GM23338 (cell line): ENCODE measurements at regions not wholly inside any gene's neighbourhood (a gene's known extent, or its start where the extent isn't known, plus 50 kb on each side); places are given as distances from the start of the nearest gene placed in this dataset.

ENCODE experiments used
- CREB1 ChIP-seq: fragments of 250-450 bp; sonication (Bioruptor Pico); IDR thresholded peaks from 2 replicates; pipeline ENCODE4 v1.5.0; 2020; ENCODE audit warnings: low read depth, mild to moderate bottlenecking, moderate library complexity
- CTCF ChIP-seq, 2 experiments: fragments of 200-600 bp in 1 of 2; sonication (generic) in 1 of 2; conservative IDR thresholded peaks; 2 replicates each; pipeline versions ENCODE4 v1.5.1 to v1.6.1; 2016 to 2017; ENCODE audit warnings: antibody characterized with exemption in 2 of 2, low read depth in 2 of 2, mild to moderate bottlenecking in 2 of 2, moderate library complexity in 1 of 2
- ETS1 ChIP-seq: IDR thresholded peaks from 2 replicates; pipeline ENCODE4 v1.6.1; 2016; ENCODE audit warnings: antibody characterized with exemption
- EZH2 ChIP-seq: fragments of 200-600 bp; sonication (generic); IDR thresholded peaks from one replicate; pipeline ENCODE4 v1.8.0; 2017; ENCODE audit warnings: antibody characterized with exemption, mild to moderate bottlenecking, low read depth; ENCODE audit not compliant: unreplicated experiment
- EZH2phosphoT487 ChIP-seq: fragments of 200-600 bp; sonication (generic); IDR thresholded peaks from one replicate; pipeline ENCODE4 v1.8.1; 2018; ENCODE audit warnings: antibody characterized with exemption; ENCODE audit not compliant: unreplicated experiment
- JUNB ChIP-seq: IDR thresholded peaks from one replicate; pipeline ENCODE4 v1.6.1; 2016; ENCODE audit warnings: antibody characterized with exemption; ENCODE audit not compliant: unreplicated experiment
- NANOG ChIP-seq: IDR thresholded peaks from 2 replicates; pipeline ENCODE4 v1.6.1; 2016; ENCODE audit warnings: antibody characterized with exemption, borderline replicate concordance
- POLR2AphosphoS5 ChIP-seq: IDR thresholded peaks from 2 replicates; pipeline ENCODE4 v1.6.1; 2016; ENCODE audit warnings: antibody characterized with exemption, low read depth
- REST ChIP-seq: IDR thresholded peaks from one replicate; pipeline ENCODE4 v1.6.1; 2018; ENCODE audit warnings: antibody characterized with exemption; ENCODE audit not compliant: unreplicated experiment
- STAT1 ChIP-seq: IDR thresholded peaks from one replicate; pipeline ENCODE4 v1.6.1; 2016; ENCODE audit warnings: antibody characterized with exemption; ENCODE audit not compliant: unreplicated experiment
- ZNF114 ChIP-seq: fragments of 250-450 bp; sonication (Bioruptor Pico); IDR thresholded peaks from 2 replicates; pipeline ENCODE4 v1.5.0; 2020; ENCODE audit warnings: mild to moderate bottlenecking, moderate library complexity
- ZNF331 ChIP-seq: fragments of 250-450 bp; sonication (Bioruptor Pico); IDR thresholded peaks from 2 replicates; pipeline ENCODE4 v1.5.0; 2020; ENCODE audit warnings: low read depth, mild to moderate bottlenecking, moderate library complexity

GRCh38 chr22:34877506-34877905 lies 188.5 kb upstream of the ISX start:
- no peak for TF ChIP-seq REST
- no peak for TF ChIP-seq CTCF (conservative IDR thresholded peaks at IDR 0.05; ENCODE audit: low read depth in 2 of 2)
- TF ChIP-seq POLR2AphosphoS5, result no peak
- TF ChIP-seq EZH2phosphoT487, result no peak
- no peak for TF ChIP-seq ZNF331 (CRISPR knock-in tag)
- no peak for TF ChIP-seq NANOG
- no peak for TF ChIP-seq EZH2
- no peak for TF ChIP-seq ETS1
- TF ChIP-seq CREB1, result no peak
- TF ChIP-seq JUNB, result no peak
- TF ChIP-seq ZNF114 (CRISPR knock-in tag), result no peak
- TF ChIP-seq STAT1, result no peak
